RWPE1 (cell line): ENCODE measurements at regions not wholly inside any gene's neighbourhood (a gene's known extent, or its start where the extent isn't known, plus 50 kb on each side); places are given as distances from the start of the nearest gene placed in this dataset.
A peak's percentile ranks its signal among the peaks of the same experiment; 100 is the strongest.
"Not testable (repeated sequence)": the region's sequence is repeated elsewhere in the genome, so short reads cannot be mapped to it uniquely, and the experiment has no call there.

ENCODE experiments used
- CTCF ChIA-PET: fragments of 350-600 bp; sonication (Branson Sonifier 250); formaldehyde crosslinking; extraction: SDS; loops from one replicate; lab custom pipeline; 2021; lab: Yijun Ruan, JAX
- POLR2A ChIA-PET: fragments of 400-600 bp; formaldehyde crosslinking; extraction: SDS; loops from one replicate; lab custom pipeline; 2020; ENCODE audit warnings: antibody characterized with exemption; ENCODE audit not compliant: low non-redundant PET; lab: Yijun Ruan, JAX
- DNase-seq: peaks from one replicate; pipeline ENCODE4 v3.0.0; 2012; ENCODE audit warnings: low spot score
- H3K27ac ChIP-seq: fragments of 450-650 bp; 2 replicates; pipeline ENCODE4 v1.5.1; 2017
- CTCF ChIP-seq: fragments of 450-650 bp; conservative IDR thresholded peaks from 2 replicates; pipeline ENCODE4 v1.5.1; 2017; ENCODE audit warnings: low read depth, mild to moderate bottlenecking

- no peak for DNase-seq
- CTCF ChIA-PET, result no interaction called here
- POLR2A ChIA-PET, result no interaction called here
- no peak overlapping the region for H3K27ac ChIP-seq
- no peak for TF ChIP-seq CTCF
These were observed 426.5 kb downstream of the IRX1 start for GRCh38 chr5:4022056-4022670.

GRCh38 chr5:4023091-4023752 lies 427.6 kb downstream of the IRX1 start:
- ChIA-PET POLR2A (no interaction called here), CTCF (no interaction called here)

GRCh38 chr5:4023753-4024335 lies 428.2 kb downstream of the IRX1 start:
- no peak for DNase-seq
- POLR2A ChIA-PET, result no interaction called here
- no peak overlapping the region for H3K27ac ChIP-seq
- CTCF ChIA-PET, result no interaction called here
- no peak for TF ChIP-seq CTCF

More at GRCh38 chr5:4023091-4023752, 427.6 kb downstream of the IRX1 start:
- no peak overlapping the region for H3K27ac ChIP-seq
- DNase-seq, result no peak
- TF ChIP-seq CTCF, result no peak

- H3K27ac ChIP-seq, result no peak overlapping the region
- ChIA-PET CTCF (no interaction called here), POLR2A (no interaction called here)
- DNase-seq, result peak; percentile 19
- TF ChIP-seq CTCF, result no peak
These were observed 431.6 kb downstream of the IRX1 start for GRCh38 chr5:4027088-4027734.

GRCh38 chr5:4028384-4028783 lies 432.8 kb downstream of the IRX1 start:
- DNase-seq, result no peak
- no peak overlapping the region for H3K27ac ChIP-seq
- TF ChIP-seq CTCF, result no peak
- CTCF ChIA-PET, result no interaction called here
- POLR2A ChIA-PET, result no interaction called here

GRCh38 chr5:4033546-4033945 lies 437.9 kb downstream of the IRX1 start:
- DNase-seq, H3K27ac ChIP-seq, POLR2A ChIA-PET, CTCF ChIA-PET: not testable (repeated sequence)

- no peak for TF ChIP-seq CTCF
- CTCF ChIA-PET, result no interaction called here
- no peak for DNase-seq
- H3K27ac ChIP-seq, result no peak overlapping the region
- POLR2A ChIA-PET, result no interaction called here
These were observed 441.2 kb downstream of the IRX1 start for GRCh38 chr5:4036861-4037260.
